HG03432 (cell line): ENCODE measurements at regions not wholly inside any gene's neighbourhood (a gene's known extent, or its start where the extent isn't known, plus 50 kb on each side); places are given as distances from the start of the nearest gene placed in this dataset.
A peak's percentile ranks its signal among the peaks of the same experiment; 100 is the strongest.

Source experiments
- ATAC-seq: cut with Tn5 transposase; IDR thresholded peaks from one replicate; pipeline ENCODE4 v1.9.1; 2021; ENCODE audit warnings: mild to moderate bottlenecking, moderate library complexity; ENCODE audit not compliant: unreplicated experiment

- ATAC-seq, result no peak
These were observed 207.4 kb downstream of the ADAM29 start for GRCh38 chr4:175125410-175126068.

GRCh38 chr4:175127314-175127713 is 209.2 kb downstream of the ADAM29 start:
- ATAC-seq, result no peak

GRCh38 chr4:175129797-175130196 is 211.6 kb downstream of the ADAM29 start:
- ATAC-seq, result no peak

GRCh38 chr4:175139205-175139604 is 221.0 kb downstream of the ADAM29 start:
- no peak for ATAC-seq

DNA sequence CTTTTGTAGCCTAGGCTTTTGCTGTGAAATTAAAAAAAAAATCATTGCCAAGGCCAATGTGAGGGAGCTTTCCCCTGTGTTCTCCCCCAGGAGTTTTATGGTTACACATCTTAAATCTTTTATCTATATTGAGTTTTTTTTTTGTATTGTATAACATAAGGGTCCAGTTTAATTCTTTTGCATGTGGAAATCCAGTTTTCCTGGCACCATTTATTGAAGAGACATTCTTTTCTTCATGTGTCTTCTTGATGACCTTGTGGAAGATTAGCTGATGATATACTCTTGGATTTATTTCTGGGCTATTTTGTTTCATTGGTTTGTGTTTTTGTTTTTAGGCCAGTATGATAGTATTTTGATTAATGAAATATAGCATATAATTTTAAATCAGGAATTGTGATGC is 225.0 kb downstream of the ADAM29 start:
- no peak for ATAC-seq

- no peak for ATAC-seq
These were observed 228.6 kb downstream of the ADAM29 start for GRCh38 chr4:175146799-175147198.

DNA sequence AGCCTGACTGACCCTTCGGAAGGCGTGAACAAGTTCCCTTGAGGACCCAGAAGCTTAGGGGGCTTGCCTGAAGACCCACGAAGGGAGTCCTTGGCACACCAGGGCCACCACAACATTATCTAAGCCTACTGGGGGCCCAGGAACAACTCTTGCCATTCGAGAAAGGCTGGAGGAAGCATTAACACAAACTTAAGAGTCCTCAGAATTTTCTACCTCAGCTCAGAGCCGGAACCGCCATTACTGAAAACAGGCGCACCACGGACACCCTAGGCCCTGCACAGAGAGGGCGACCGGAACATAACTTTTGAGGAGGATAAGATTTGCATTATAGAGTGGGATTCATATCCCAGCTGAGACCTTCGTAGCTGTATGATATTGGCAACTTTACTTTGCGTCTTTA is 229.1 kb downstream of the ADAM29 start:
- no peak for ATAC-seq

DNA sequence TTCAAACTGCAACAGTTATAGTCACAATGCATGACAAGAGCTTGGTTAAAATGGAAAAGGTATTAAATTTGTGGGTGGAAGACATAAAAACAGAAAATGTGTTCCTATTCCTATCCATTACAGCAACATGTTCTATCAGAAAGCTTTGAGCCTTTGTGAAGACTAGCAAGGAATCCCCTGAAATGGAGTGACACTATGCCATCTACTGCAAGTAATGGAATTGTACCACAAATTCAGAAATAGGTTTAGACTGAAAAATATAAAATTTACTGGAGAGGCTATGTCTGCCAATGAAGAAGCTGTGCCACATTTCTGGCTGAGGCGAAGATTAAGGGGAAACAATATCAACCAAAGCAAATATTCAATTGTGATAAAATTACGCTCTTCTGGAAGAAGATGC is 247.9 kb downstream of the ADAM29 start:
- no peak for ATAC-seq

- no peak for ATAC-seq
These were observed 258.6 kb downstream of the ADAM29 start for GRCh38 chr4:175176710-175177109.

DNA sequence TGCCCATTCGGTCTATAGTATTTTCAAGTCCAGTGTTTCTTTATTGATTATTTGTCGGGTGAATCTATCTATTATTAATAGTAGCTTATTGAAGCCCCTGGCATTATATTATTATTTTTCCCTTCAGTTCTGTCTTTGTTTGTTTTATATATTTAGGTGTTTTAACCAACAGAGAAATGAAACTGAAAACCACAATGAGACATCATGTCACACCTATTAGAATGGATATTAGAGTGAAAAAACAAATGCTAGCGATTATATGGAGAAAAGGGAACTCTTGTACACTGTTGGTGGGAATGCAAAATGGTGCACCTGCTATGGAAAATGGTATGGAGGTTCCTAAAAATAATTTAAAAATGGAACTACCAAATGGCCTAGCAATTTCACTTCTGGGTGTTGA is 272.5 kb downstream of the ADAM29 start:
- ATAC-seq, result no peak

DNA sequence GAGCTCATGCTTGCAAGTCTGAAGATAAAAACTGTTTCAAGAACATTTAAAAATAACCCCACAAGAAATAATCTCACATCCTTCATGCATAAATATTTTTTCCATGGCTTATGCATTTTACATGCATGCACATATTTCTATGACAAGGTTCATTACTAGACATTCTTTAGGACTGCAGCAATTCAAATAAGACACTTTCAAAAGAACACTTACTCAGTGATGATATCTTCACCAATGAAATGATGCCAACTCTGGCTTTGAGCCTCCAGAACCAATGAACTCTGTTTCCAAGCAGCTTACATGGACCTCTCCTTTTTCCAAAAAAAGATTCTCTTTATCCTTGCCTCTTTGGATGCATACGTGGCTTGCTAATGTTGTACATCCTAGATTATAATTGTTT is 279.9 kb downstream of the ADAM29 start:
- ATAC-seq, result no peak

- ATAC-seq, result no peak
These were observed 297.1 kb downstream of the ADAM29 start for GRCh38 chr4:175215208-175215607.

DNA sequence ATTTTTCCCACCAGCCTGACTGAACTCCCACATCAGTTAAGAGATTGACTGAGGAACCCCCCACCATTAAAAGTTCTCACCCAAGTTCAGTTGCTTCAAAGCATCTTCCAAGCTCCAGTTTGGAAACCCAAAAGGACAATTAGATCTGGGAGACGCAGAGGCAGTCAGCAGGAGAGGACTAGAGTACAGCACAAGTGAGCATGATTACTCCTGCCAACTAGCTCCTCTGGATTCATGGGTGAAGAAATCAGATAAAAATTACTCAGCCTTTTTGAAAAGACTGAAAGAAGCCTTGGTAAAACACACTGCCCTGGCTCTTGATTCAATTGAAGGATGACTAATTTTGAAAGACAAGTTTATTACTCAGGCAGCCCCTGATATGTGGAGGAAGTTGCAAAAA is 297.5 kb downstream of the ADAM29 start:
- no peak for ATAC-seq

GRCh38 chr4:175229154-175229553 is 311.0 kb downstream of the ADAM29 start:
- no peak for ATAC-seq

DNA sequence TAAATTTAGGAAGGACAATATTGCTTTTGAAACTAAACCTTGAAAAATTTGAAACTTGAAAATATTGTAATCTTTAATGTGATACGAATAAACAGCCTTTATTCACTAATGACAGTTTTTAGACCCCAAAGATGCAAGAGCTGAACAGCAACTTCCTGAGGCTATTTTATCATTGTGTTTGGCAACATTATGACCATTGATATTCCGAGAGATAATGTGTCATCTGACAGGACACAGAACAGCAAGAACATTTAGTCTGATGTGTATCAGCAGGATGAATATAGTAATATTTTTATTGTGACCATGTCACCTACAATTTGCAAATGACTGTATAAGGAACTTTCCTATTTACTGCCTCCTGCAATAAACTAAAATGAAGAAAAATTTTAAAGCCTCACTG is 316.0 kb downstream of the ADAM29 start:
- ATAC-seq, result no peak

- no peak for ATAC-seq
These were observed 320.8 kb downstream of the ADAM29 start for GRCh38 chr4:175238827-175239517.

DNA sequence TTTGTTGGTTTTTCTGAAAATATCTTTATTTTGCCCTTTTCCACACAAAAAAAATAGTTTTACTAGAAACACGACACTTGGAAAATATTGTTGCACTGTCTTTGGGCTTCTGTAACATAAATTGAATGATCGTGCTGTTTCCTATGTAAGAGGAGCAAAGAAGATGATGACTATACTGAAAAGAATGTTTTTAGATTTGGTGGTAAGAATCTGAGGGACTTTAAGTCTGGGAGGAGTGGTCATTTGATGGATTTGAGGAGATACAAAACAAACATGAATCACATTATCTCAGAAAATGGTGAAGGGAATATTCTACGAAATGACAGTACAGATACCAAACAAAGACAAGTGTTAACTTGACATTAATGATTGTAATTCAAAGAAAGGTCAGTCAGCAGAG is 328.8 kb downstream of the ADAM29 start:
- no peak for ATAC-seq

- ATAC-seq, result no peak
These were observed 334.5 kb downstream of the ADAM29 start for GRCh38 chr4:175252642-175253041.

DNA sequence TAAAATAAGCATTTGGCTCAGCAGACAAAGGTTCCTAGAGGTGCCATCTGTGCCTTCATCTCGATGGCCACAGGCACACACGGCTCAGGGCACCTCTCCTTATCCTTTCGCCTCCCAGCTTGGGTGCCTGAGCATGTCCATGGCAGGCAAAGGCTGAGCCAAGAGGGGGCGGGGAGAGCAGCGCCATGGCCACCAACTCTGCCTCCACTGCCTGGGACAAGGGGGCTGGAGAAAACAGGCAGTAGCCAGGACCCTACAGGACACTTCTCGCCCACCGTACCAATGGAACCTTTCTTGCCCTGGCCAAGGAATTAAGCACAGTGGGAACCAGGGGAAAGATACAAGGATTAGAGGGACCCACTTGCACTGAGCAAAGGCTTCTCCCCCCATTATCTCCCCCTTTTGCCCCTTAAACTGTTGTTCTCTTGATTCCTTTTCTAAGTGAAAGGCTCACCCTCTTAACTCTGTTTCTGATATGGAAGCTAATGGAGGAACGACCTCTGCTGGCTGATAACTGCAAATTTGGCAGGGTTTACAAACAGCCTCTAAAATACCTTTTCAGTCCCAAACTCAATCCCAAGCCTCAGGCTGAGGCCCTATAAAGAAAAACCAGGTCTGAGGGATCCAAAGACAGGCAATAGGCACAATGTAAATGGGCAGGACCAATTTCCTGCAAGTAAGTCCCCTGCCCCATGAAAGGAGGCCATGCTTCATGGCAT is 335.2 kb downstream of the ADAM29 start:
- ATAC-seq, result no peak

- no peak for ATAC-seq
These were observed 345.4 kb downstream of the ADAM29 start for GRCh38 chr4:175263537-175263936.

DNA sequence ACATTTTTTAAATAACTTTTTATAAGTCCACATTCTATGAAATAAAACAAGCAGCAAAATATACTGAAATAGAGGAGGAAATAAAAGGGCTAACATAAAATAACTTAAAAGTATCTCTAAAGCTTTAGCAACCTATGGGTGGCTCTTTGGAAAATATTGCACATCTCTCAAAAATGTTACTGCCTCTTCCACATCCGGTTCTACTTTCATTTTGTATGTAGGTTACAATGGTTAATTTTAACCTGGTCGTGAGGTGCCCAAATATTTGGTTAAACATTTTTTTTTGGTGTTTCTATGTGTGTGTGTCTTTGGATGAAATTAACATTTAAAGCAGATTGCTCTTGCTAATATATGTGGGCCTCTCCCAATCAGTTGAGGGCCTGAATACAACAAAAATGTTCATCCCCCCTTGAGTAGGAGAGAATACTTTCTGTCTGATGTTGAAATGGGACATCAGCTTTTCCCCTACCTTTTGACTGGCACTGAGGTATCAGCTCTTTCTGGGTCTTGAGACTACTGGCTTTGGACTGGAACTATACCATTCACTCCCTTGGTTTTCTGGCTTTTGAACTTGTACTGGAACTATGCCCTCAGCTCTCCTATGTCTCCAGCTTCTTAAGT is 353.0 kb downstream of the ADAM29 start:
- ATAC-seq, result peak; percentile 79
